SIG-M5 treated with dmso at 0.1 percent for 504 hours (cell line): ENCODE measurements at regions not wholly inside any gene's neighbourhood (a gene's known extent, or its start where the extent isn't known, plus 50 kb on each side); places are given as distances from the start of the nearest gene placed in this dataset.

Experiments used
- DNase-seq: peaks from one replicate; lab custom pipeline; 2025; ENCODE audit not compliant: unreplicated experiment; lab: John Stamatoyannopoulos, UW

DNA sequence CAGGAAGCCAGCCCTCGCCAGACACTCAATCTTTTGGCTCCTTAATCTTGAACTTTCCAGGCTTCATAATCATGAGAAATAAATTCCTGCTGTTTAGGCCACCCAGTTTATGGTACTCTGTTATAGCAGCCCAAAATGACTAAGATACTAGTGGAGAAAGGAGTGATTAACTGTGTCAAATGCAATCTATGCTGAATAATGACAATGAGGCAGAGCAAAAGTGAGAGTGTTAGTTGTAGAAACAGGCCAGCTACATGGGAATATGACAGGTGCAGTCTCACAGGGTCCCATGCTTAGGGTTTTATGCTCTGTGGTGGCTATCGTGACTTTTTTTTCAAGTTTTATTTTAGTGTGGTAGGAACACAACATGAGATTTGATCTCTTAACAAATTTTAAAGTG is 888.8 kb downstream of the TTLL7 start:
- DNase-seq, result no peak

DNA sequence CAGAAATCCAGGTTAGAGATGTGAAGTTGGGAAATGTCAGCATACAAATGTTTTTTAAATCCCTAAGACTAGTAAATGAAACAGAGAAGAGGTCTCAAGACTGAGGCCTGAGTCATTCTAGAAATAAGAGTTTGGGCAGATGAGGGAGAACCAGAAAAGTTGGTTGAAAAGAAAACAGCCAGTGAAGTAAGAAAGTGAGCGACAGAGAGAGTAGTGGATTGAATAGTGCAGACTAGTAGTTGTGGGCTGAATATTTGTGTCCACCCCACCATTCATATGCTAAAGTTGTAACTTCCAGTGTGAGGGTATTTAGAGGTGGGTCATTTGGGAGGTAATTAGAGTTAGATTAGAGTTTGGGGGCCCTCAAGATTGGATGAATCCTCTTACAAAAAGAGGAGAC is 889.2 kb downstream of the TTLL7 start:
- no peak for DNase-seq

DNA sequence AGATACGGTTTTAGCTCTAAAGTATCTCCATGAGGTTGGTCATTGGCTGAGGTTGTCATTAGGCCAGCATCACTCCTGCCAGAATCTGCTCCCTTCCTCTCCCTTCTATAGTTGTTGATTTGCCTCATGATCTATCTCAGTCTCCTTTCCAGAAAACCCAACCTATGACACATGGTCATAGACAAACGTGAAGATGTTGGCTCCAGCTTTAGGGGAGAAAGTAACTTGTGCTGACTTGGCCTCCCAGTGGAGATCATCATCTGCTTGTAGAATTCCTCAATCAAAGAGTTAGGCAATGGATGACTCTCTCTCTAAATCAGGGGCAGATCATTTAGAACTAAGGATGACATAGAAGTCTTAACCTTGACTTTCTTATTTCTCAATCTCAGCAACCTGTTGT is 894.4 kb downstream of the TTLL7 start:
- no peak for DNase-seq

DNA sequence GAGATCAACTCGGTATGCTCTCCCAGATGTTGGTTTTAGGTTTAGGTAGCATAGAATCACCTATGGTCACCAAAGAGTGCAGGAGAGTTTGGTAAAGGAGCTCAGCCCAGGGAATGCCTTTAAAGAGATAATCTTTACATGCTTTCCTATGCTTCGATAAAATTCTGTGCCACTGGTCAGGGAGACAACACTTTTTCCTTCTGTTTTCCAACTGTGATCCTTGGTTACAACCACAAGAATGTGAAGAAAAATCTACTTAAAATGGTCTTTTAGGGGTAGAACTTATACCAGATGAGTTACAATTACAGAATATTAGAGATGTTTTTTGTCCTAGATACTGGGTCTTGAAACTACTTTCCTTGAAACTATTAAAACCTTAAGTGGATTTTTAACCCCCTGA is 895.6 kb downstream of the TTLL7 start:
- DNase-seq, result no peak

DNA sequence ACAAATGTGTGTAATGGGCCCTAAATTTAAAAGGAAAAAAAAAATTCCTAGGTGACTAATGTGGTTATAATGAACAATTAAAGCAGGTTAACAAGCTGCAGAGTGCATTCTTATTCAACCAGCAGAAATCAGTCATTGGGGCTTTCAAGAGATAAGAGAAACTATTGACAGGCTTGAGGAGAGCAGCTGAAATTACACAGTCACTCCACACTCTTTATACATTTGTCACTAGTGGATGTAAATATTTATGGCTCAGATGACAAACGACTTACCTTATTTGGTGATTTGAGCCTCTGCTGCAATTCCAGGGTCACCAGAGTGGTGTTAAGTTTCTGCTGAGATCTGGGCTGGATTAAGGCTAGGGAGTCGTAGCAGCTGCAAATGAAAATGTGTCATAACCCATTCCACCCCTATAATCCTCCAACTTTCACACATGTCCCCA is 896.3 kb downstream of the TTLL7 start:
- no peak for DNase-seq

DNA sequence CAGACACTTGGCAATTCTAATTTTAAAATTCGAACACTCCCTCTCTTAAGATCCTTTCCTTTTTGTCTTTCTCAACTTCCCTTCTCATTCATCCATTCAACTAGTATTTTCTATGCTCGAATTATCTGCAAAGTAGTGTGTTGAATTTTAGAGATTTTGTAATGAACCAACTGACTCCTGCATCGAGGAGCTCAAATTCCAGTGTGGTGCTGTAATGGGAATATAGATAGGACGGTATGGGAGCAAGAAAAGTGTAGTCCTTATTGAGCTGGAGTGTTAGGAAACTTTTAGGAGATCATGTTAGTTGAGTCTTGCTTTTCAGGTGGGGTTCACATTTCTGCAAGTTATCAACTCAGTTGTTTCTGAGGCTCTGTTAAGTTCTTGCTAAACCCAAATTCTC is 897.5 kb downstream of the TTLL7 start:
- DNase-seq, result no peak

DNA sequence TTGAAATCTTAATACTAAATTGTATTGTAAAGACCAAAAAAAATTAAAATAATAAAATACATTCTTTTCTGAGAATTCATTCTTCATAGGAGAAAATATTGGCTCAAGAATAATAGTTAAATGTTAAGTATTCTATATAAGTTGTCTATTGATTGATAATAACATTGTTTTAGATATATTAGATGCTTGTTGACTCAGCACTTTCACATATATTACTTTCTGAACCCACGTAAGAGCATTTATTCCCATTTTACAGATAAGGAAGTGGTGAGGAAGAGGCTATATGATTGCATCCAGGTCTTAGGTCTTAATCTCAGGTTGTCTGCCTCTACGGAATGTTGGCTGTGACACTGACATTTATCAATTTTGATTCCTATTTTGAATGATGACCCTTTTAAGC is 898.8 kb downstream of the TTLL7 start:
- DNase-seq, result no peak

DNA sequence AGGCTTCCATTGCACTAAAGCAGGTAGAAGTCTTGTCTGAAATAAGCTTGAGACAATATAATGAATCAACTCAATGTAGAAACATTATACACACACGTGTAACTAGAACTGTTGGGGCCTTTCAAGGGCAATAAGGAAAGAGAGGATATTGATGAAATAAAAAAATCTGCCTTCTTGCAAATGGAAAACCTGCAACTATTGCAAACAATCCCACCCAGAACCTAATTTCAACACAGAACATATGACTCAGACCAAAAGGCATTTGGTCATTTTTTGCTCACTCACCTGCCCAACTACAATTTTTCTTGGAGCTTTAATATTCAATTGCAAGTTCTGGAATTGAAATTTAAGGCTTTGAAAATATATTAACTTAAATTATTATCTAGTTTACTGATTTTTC is 900.1 kb downstream of the TTLL7 start:
- DNase-seq, result no peak

DNA sequence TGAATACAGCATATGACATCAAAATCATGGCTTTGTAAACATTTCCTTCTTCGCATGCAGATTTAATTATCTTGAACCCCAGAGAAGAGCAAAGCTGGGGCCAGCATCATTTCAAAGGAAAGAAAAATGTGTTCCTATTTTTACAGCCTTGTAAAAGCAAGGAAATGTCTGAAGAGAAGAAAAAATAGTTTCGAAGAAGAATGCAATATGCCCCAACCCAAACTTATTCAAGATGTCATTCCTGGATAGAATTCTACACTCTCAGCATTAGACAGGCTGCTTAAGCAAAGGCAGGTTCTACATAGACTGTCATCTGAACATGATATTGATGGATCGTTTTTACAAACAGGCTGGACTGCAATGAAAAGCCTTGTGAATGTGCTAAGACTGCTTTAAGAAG is 900.8 kb downstream of the TTLL7 start:
- no peak for DNase-seq

DNA sequence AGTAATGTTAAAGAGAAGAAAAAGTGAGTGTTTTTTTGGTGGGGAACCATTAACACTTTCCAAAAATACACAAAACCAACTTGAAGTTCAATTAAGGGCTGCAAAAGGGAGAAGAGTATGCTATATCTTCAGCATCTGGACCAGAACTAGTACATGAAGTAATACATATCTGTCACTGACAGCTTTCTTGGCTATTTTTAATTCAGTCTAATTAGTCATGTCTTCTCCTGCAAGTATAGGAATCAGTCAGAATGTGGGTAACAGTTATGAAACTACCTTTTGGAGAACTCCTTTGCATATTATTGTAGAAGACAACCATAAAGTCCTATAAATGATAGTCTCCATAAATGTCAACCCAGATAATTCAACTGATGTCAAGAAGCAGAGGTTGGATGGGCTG is 901.2 kb downstream of the TTLL7 start:
- no peak for DNase-seq

DNA sequence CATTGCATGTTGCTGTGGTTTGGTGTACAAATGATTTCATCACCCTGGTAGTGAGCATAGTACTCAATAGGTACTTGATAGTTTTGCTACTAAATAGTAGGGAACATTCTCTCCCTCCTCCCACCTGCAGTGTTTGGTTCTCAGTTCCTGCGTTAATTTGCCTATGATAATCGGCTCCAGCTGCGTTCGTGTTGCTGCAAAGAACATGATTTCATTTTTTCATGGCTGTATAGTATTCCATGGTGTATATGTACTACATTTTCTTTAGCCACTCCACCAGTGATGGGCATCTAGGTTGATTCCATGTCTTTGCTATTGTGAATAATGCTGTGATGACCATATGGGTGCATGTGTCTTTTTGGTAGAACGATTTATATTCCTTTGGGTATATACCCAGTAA is 903.4 kb downstream of the TTLL7 start:
- no peak for DNase-seq

DNA sequence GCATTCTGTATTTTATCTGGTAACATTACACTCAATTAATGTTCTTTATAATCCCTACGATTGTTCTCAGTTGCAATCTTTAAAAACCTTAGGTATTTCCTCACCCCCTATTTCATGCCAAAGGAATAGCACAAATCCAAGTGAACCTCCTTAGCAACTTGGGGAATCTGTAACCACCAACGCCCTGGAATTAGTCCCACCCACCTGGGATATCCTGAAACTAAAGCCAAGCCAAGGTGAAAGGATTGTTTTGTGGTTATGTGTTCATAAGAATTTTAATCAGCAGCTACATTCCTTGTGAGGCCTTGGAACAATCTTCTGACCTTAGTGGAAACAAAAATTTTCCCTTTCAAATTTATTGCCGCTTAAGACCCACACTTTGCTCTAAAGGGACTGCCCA is 908.7 kb downstream of the TTLL7 start:
- no peak for DNase-seq

DNA sequence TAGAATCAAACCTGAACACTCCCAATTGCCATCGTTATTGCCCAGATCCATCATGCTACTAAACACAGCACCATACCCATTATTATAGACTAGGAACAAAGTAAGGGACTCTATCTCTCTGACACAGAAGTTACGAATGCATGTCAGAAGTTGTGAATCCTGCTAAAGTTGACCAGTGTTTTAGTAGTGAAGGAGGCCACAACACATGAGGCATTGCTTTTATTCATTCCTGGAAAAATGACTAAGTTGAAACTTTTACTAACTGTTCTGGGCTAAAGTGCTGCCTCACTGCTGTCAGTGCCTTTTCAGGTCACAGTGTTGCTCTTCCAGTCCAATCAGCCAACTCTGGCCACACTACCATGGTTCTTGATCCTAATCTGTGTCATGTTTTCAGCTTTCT is 911.1 kb downstream of the TTLL7 start:
- DNase-seq, result no peak

DNA sequence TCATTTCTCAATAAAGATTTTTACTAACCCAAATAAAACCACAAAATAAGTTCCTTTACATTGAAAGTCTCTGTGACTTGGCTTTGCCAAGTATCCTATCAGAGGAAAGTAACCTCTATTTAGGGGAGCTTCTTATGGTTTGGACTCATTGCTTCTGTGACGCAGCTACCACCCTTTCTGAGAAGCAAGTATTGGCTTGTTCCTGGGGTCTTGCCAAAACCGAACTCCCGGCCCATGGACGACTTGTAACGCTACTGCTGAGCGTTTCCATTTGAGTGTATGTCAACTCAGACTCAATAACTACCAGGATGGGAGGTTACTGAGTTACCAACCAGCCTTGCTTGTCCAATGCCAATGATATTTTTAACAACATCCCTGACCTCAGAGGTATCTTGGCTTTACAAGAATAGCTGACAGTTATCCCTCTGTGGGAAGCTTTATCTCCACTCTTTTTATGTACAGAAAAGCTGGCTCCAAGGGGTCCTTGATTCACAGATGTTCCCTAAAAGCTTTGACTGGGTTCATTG is 911.9 kb downstream of the TTLL7 start:
- DNase-seq, result no peak

DNA sequence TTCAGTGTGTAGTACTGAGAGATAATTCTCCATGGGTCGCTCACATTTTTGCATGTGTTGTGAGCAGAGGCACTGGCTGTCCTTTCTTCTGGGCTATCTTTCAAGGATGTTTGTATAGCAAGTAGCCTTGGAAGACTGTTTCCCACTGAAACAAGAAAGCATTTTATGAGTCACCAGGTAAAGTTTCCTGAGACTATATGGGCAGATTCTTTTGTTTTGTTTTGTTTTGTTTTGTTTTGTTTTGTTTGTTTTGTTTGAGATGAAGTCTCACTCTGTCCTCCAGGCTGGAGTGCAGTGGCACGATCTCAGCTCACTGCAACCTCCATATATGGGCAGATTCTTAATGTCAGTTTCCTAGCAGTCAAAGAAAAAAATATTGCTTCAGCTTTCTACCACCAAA is 912.6 kb downstream of the TTLL7 start:
- DNase-seq, result no peak

DNA sequence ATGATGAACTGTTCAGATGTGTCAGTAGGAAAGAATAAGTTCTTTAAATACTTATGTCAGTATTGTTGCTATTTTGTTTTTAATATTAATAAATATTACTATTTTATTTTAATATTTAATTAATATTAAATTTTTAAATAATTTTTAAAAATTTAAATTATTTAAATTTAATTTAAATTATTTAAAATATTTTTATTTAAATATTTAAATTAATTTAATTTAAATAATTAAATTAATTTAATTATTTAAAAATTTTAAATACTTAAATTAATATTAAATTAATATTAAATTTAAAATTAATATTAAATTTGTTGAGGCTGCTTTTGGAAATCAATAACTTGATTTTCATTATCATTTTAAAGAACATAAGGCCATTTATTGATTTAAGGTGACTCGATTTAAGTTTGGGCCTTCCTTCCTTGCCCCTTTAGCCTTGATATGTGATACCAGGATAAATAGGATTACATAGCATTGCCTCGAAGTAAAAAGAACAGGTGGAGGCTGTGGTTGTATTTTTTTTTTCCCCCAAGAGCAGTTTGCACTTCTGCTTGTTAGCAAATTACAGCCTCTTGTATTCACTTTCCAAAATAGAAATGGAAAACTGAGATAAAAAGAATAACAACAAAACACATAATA is 915.2 kb downstream of the TTLL7 start:
- no peak for DNase-seq

DNA sequence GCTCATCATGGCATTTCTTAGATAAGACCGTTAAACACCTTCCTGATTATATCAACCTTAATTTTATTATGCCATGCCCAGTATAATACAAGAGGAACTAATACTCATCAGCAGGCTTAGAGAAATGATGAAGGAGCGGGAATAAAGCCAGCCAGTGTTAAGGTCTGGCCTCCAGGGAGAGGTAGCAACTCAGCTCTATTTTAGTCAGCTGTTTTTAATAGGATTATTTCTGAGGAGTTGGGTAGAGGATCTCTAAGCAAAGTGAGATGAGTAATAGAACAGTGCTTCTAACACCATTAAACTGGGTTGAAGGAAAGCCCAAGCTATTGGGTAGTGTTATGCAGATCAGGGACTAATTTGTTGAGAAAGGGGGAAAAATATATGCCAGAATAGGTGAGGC is 921.5 kb downstream of the TTLL7 start:
- DNase-seq, result no peak

DNA sequence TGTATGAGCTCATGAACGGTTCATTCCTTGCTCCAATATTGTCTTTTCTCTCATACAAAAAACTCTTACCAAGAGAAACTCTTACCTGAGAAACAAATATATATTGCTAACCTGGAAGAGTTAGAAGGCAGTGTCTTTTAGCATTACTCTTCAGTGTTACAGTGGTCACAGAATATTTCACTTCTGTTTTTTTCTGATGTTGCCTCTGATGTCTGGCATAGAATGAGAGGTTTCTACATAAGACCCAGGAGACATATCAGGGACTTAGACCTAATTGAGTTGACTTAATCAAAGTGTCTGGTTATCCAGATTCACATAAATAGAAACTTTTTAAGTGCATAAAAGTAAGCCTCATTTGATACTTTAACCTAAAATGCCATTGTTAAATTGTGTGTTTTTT is 923.8 kb downstream of the TTLL7 start:
- DNase-seq, result no peak

DNA sequence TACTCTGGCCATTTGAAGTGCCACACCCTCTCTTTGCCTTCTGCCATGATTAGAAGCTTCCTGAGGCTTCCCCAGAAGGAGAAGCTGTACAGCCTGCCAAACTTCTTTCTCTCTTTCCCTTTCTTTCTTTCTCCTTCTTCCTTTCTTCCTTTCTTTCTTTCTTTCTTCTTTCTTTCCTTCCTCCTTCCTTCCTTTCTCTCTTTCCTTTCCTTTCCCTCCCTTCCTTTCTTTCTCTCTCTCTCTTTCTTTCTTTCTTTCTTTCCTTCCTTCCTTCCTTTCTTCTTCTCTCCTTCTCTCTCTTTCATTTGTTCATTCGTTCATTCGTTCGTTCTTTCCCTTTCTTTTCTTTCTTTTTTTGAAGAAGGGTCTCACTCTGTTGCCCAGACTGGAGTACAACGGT is 931.0 kb downstream of the TTLL7 start:
- DNase-seq, result no peak

DNA sequence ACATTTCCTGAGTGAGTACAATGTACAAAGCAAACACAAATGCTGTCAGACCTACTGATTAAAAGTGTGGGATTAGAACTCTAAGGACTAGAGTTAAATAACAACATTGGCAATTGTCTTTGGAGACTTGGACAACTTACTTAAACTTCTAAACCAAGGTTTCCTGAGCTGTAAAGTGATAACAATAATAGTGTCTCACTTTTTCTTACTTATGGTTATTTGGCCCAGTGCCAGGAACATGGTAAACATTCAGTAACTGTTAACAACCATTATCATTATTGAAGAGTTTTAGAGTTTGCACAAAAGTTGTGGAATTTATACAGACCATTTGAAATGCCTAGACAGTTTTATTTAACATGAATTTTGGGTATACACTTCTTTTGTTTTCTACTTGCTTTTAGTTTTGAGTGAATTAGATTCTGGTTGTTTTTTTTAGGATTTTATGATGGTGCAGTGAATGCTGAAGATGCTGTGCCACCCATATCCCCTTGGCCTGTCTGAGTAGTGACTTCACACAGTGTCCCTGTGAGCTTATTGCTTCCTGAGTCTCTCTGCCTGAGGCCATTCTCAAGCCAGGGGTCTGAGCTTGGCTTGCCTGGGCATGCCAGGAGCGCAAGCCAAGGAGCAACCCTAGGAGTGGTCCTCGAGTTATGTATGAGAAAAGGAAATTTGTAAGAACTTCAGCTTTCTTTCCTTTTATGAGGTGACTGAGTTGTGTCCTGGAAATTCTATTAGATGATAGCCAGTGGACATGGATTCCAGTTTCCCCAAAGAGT is 932.8 kb downstream of the TTLL7 start:
- no peak for DNase-seq

DNA sequence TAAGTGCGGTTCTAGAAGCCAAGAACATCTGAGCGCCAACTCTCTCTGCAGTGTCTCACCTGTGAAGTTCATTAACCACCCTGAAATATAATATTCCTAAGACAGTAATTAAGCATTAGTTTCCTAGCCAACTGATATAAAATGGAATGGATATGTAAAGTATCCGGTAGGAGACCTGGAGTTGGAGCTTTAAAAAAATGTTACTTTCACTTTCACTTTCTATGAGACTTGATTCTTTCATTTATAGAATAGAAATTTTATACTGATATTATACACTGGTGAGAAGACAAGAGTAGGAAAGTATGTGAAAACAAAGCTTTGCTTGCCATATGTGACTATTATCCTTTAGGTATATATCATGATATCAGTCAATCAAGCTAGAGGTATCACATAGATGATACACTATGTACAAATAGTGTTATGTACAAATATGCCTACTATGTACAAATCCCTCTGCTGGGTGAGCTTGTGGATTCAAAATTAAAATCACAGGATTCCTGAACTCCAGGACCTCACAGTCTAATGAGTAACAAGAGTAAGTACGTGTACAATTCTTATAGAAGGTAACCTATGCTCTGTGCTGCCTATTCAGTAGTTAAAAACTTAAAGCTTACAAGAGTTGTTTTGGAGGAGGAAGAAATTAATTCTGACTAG is 934.2 kb downstream of the TTLL7 start:
- DNase-seq, result no peak
